ENCODE measurements at regions not wholly inside any gene's neighbourhood (a gene's known extent, or its start where the extent isn't known, plus 50 kb on each side); places are given as distances from the start of the nearest gene placed in this dataset.

- Histone ChIP-seq H2AFZ (ENCODE audit: control insufficient read depth, low read length) (no peak overlapping the region), H3K4me3 (ENCODE audit: control insufficient read depth in 2 of 3, extremely low read depth in 1 of 3, insufficient read depth in 2 of 3, low read depth in 1 of 3, low read length in 3 of 3) (no peak overlapping the region), H3K27me3 (ENCODE audit: control insufficient read depth, extremely low read depth, insufficient read depth, low read length) (no peaks in the 10 kb centered on the region), H3K4me2 (ENCODE audit: control insufficient read depth, extremely low read depth, insufficient read depth, low read depth, low read length) (no peak overlapping the region), H3K79me2 (ENCODE audit: control insufficient read depth, insufficient read depth, low read length) (no peaks in the 10 kb centered on the region), H3K4me1 (ENCODE audit: control insufficient read depth, extremely low read depth, insufficient read depth, low read length) (peaks cover 14% of the 10 kb centered on the region), H3K9me3 (ENCODE audit: control insufficient read depth, low read depth, low read length) (peaks cover 3% of the 10 kb centered on the region), H3K36me3 (ENCODE audit: control insufficient read depth in 2 of 2, extremely low read depth in 1 of 2, insufficient read depth in 2 of 2, low read length in 2 of 2) (no peaks in the 10 kb centered on the region), H3K9me1 (ENCODE audit: control insufficient read depth, extremely low read depth, insufficient read depth, low read length) (no peaks in the 10 kb centered on the region), H4K20me1 (ENCODE audit: control insufficient read depth, extremely low read depth, insufficient read depth, low read length) (no peaks in the 10 kb centered on the region), H3K27ac (ENCODE audit: control insufficient read depth, insufficient read depth, low read length) (no peak overlapping the region), H3K9ac (ENCODE audit: control insufficient read depth, extremely low read depth, insufficient read depth, low read length) (no peak overlapping the region)
- no peak for DNase-seq (ENCODE audit: low read depth, low spot score)
- no peak for TF ChIP-seq EZH2 (IDR thresholded peaks at IDR 0.05; ENCODE audit: low read length)
- no peak for TF ChIP-seq CTCF (optimal IDR thresholded peaks at IDR 0.05 in 1 of 3, IDR thresholded peaks at IDR 0.05 in 1 of 3, conservative IDR thresholded peaks at IDR 0.05 in 1 of 3; ENCODE audit: extremely low read depth in 1 of 3, insufficient read depth in 2 of 3, low read length in 3 of 3)
- dilution Hi-C loops (cut with MboI; ENCODE audit: extremely low pct_ligation_motif_present, low sequenced_read_pairs), result no loop called here
- no peak for FAIRE-seq
Observed at GRCh38 chr2:9065901-9066300, 62.4 kb upstream of the MBOAT2 start.

DNA sequence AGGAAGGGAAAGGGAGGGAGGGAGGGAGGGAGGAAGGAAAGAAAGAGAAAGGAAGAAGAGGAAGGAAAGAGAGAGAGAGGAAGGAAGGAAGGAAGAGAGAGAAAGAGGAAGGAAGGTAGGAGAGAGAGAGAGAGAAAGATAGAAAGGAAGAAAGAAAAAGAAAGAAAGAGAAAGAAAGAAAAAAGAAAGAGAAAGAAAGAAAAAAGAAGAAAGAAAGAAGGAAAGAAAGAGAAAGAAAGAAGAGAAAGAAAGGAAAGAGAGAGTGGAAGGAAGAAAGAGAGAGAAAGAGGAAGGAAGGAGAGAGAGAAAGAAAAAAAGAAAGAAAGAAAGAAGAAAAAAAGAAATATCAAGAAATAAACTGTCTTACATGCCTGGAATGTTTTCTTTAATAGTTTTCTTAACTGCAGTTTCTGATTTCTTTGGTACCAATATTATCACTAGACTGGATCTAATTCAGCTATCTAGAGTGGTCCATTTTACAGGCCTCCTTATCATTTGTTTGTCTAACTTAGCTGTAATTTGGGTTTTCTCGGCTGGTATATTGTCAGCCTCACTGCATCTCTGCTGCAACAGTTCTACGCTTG lies 59.6 kb upstream of the MBOAT2 start:
- H3K4me1 ChIP-seq (ENCODE audit: control insufficient read depth, extremely low read depth, insufficient read depth, low read length), result no peaks in the 10 kb centered on the region
- FAIRE-seq, result no peak
- no peak for TF ChIP-seq CTCF (optimal IDR thresholded peaks at IDR 0.05 in 1 of 3, IDR thresholded peaks at IDR 0.05 in 1 of 3, conservative IDR thresholded peaks at IDR 0.05 in 1 of 3; ENCODE audit: extremely low read depth in 1 of 3, insufficient read depth in 2 of 3, low read length in 3 of 3)
- no peak for TF ChIP-seq EZH2 (IDR thresholded peaks at IDR 0.05; ENCODE audit: low read length)
- H3K4me3 ChIP-seq (ENCODE audit: control insufficient read depth in 2 of 3, extremely low read depth in 1 of 3, insufficient read depth in 2 of 3, low read depth in 1 of 3, low read length in 3 of 3), result no peak overlapping the region
- no peak overlapping the region for H3K27ac ChIP-seq (ENCODE audit: control insufficient read depth, insufficient read depth, low read length)
- no peaks in the 10 kb centered on the region for H3K79me2 ChIP-seq (ENCODE audit: control insufficient read depth, insufficient read depth, low read length)
- no peaks in the 10 kb centered on the region for H3K36me3 ChIP-seq (ENCODE audit: control insufficient read depth in 2 of 2, extremely low read depth in 1 of 2, insufficient read depth in 2 of 2, low read length in 2 of 2)
- dilution Hi-C loops (cut with MboI; ENCODE audit: extremely low pct_ligation_motif_present, low sequenced_read_pairs), result no loop called here
- no peak overlapping the region for H3K4me2 ChIP-seq (ENCODE audit: control insufficient read depth, extremely low read depth, insufficient read depth, low read depth, low read length)
- DNase-seq (ENCODE audit: low read depth, low spot score), result no peak
- no peaks in the 10 kb centered on the region for H4K20me1 ChIP-seq (ENCODE audit: control insufficient read depth, extremely low read depth, insufficient read depth, low read length)
- H2AFZ ChIP-seq (ENCODE audit: control insufficient read depth, low read length), result no peak overlapping the region
- no peaks in the 10 kb centered on the region for H3K27me3 ChIP-seq (ENCODE audit: control insufficient read depth, extremely low read depth, insufficient read depth, low read length)
- H3K9me3 ChIP-seq (ENCODE audit: control insufficient read depth, low read depth, low read length), result peaks cover 3% of the 10 kb centered on the region
- H3K9ac ChIP-seq (ENCODE audit: control insufficient read depth, extremely low read depth, insufficient read depth, low read length), result no peak overlapping the region
- no peaks in the 10 kb centered on the region for H3K9me1 ChIP-seq (ENCODE audit: control insufficient read depth, extremely low read depth, insufficient read depth, low read length)

Measured in keratinocyte (primary cell).